CD4-positive, alpha-beta T cell treated with Interleukin-17A for 1 hour (primary cell): ENCODE measurements at regions not wholly inside any gene's neighbourhood (a gene's known extent, or its start where the extent isn't known, plus 50 kb on each side); places are given as distances from the start of the nearest gene placed in this dataset.

Source experiments
- DNase-seq: peaks from one replicate; pipeline ENCODE4 v3.0.0-alpha.2; 2020

DNA sequence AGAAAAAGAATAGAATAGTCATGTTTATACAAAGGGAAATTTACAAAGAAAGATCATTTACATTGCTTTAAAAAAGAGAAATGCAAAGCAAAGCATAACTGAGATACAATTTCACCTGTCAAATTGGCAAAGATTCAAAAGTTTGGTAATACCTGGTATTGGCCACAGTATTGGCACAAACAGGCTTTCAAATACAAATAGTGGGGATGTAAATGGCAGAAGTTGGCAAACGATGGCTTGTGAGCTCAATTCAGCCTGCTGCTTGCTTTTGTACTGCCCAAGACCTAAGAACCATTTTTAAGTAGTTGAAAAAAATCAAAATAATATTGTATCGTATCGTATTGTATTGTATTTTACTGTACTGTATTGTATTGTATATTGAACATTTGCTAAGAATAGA lies 194.5 kb upstream of the JAG1 start:
- DNase-seq = no peak

DNA sequence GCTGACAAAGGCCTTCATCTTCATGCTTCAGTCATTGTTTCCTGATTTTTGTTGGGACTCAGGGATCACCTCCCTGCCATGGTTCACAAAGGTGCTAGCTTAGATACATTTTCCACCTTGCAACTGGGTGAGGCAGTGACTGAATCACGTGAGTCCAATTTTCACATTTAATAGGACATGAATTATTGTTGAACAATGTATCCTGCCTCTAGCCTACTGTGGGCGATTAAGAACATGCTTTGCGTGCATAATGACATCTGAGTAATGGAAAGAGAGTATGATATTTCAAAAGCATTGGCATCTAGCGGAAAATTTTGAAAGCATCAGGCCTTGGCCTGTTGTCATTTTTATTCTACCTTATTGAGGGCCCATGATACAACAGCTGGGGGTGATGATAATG lies 199.2 kb upstream of the JAG1 start:
- DNase-seq = no peak

DNA sequence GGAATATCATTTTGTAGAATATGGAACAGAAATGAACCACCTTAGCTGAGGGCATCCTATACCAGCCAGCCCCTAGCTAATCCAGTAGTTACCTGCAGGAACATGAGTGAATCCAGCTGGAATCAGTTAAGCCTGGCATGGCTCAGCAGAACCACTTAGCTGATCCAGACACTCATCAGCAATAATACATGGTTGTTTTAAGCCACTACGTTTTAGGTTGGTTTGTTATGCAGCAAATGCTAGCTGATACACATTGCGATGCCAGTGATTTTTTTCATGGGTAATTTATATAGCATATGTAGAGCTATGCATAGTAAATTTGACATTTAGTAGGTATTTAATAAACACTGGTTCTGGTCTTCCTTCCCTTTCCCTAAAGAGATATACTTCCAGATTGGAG lies 201.9 kb upstream of the JAG1 start:
- DNase-seq = no peak

DNA sequence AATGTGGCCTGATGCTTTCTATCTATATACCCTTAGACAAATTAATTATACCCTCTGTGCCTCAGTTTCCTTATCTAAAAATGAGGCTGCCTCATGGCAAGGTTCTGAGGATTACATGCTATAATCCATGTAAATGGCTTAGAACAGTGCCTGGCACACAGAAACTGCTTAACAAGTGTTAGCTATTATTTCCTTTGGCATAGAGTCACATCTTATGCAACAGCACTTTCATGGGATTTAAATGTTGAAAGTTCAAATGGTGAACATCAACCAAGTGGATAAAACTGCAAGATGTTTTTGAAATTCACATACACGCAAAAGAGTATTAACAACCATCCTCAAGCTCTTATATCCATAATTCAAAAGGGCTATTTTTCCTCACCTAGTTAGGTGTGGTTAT lies 202.8 kb upstream of the JAG1 start:
- DNase-seq = no peak

DNA sequence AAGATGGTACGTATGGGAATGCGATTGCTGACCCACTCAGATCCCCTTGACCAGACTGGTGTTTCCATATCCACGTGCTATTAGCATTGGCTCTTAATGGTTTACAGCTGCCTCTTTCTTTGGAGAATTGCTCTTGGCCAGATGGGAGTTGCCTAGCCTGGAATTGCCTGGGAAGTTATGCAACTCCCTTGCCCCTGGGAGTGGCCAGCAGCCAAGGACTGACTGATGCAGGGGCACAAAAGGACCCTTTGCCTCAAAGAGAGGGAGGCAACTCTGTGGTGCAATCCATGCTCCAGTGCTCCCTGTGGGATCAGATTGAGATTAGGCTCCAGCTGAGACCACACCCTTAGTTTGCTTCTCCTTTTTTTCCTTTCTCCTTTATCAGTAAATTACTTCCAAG lies 203.5 kb upstream of the JAG1 start:
- DNase-seq = no peak

DNA sequence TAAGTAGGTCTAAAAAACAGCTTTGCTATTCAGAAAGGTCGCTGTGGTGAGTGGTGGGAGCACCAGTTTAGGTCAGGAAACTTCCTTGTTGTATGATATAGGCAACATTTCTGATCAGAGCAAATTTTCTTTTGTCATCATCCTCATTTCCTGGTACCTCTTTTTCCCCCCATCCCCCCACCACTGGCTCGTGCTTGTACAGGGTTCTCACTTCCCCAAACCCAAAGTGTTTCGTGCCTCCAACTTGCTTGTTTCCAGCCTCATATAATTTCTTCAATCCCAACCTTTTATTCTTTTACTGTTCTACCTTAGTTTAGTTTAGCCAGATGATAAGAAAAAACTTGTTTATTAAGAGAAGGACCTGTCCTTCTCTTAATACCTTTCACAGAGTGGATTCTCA lies 209.4 kb upstream of the JAG1 start:
- no peak for DNase-seq

DNA sequence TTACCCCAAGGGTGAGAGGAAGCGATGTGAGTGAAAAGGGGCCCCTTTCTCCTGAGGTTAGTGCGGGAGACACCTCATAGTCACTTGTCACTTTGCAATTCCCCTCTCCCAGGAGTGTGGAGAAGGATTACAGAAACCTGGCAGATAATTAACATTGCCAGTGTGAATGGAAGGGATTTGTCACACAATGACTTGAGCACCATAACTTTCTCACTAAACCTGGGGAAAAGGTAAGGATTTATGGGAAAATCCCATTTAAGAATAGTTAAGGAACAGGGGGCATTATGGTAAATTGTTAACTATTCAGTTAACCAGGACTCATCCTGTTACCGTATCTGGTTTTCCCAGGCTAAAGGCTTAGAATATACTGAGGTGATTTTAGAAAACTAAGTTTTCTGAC lies 219.5 kb upstream of the JAG1 start:
- no peak for DNase-seq

DNA sequence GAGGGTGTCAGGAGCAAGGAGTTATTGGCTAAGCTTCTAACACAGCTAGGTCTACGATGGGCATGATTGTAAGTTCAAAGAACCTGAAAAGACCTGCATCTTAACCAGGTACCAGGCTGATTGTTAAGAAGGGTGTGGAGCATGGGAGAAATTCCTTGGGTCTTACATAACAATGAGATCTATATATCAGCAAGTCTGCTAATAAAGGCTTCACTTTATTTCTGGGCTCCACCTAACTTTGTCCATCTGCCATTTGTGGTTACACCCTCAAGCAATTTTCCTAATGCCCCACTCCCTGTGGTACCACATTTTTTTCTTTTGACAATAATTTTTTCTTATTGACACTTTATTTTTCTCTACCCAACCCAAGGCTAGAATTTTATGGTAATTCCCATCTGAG lies 223.5 kb upstream of the JAG1 start:
- no peak for DNase-seq

DNA sequence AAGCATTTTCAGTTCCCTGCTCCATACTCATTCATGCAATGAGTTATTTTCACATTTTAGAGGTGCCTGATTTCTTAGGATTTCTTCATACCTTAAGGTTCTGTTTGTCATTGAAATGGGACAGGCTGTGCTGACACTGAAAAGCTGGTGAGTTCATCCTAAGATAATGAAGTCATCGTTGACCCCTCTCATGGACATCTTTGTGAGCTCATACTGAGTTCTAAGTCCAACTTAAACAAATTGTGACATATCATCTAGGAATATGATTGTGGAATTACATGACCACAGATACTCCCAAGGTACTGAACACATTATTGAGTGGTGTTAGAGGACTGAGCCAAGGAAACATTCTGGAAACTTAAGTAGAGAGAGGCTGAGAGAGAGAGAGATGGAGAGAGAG lies 224.8 kb upstream of the JAG1 start:
- no peak for DNase-seq

DNA sequence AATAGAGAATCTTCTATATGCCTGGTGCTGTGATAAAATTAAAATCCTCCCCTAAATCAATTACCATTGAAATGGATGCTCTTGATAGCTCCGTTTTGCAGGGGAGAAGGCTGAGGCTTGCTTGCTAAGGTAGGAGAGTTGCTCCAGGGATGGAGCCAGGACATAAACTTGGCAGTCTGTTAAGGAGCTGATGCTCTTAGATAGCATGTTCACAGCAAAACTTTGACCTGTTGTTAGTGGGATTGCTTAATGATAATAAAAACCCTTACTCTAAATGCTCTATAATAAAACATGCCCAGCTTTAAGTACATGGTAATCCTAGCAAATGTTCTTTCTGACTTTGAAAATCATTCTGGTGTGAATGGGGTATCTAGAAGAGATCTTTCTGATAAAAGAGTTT lies 228.4 kb upstream of the JAG1 start:
- no peak for DNase-seq

DNA sequence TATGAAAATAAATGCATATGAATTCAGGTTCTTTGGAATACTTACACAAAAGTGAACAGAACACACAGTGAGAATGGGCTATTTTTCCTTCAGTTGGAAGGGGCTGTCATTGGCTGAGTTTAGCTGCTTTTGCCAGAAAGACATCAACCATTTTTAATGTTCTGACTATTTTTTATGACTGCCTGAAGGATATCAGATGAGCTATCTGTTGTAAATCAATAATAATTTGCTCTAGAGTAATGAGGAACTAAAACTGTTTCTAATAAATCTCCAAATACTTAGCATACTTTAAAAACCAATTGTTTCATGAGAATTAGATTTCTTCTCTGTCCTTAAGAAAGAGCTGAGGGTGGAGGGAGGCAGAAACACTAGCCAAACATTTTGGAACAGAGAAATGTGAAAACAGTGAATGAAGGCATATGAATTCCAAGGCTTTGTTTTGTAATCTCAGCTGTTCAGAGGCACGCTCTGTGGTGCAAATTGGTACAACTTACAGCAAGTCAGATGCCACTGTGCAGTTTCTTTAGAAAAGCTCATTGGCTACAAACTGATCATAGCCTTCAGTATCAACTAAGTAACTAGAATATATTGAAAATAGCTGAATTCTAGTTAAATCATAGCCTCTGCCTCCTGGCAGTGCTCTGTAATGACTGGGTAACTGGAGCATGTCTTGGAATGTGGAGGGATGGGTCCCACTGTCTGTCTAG lies 228.9 kb upstream of the JAG1 start:
- DNase-seq = no peak

DNA sequence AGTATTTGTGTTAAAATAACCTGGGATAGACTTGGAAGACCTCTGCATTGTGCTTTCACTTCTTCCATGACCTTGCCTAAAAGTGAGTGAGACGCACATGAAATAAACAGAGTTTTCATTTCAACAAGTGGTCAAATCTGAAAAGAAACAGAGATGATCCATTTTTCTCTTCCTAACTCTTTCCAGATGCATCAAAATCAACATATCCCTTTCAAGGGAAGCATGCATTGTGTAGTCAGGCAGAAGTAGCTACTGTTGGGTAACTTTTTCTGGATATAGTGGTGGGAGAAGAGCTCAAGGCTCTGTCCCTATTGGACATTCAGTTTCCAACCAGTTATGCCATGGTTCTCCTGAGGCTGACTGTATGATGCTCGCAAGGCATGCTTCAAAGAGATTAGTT lies 233.0 kb upstream of the JAG1 start:
- no peak for DNase-seq

DNA sequence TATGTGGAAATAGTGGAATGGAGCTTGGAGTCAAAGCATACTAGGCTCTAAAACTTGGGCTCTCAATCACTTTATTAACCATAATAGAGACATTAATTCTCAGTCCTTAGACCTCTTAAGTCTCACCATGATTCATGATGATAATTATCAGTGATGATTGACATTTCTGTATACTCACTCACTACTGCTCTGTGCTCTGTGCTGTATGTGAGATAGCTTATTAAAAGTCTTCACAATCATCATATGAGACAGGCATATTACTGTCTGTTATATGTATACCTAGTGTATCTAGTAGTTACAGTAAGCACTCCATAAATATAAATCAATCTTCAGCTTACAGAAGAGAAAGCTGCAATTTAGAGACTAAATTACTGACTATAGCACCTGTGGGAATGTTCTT lies 236.0 kb upstream of the JAG1 start:
- no peak for DNase-seq

DNA sequence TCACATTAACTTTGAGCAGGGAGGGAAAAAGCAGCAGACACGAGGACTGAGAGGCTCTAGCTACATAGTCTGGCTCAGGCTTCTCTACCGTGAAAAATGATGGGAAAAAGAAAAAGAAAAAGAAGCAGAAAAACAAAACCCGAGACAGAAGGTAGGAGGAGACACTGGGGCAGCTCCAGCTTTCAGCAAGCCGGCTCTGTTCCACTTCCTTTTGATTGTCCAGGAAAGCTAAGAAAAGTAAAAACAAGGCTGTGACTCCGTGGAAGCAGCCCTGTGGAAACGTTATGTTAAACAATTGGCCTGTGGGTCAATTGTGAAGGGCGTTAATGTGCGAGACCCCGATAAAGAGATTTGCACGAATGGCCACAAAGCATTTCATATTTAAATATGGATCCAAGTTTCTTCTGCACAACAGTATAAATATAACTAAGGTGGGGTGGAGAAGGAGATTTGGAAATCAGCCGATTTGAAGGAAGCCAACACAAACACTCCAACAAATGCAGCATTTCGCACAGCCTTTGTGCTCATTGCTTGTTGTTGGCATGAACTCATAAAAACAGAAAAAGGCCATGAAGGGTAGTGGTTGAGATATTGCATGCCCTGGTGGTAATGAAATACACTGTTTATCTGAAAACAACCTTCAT lies 236.9 kb upstream of the JAG1 start:
- DNase-seq = no peak

DNA sequence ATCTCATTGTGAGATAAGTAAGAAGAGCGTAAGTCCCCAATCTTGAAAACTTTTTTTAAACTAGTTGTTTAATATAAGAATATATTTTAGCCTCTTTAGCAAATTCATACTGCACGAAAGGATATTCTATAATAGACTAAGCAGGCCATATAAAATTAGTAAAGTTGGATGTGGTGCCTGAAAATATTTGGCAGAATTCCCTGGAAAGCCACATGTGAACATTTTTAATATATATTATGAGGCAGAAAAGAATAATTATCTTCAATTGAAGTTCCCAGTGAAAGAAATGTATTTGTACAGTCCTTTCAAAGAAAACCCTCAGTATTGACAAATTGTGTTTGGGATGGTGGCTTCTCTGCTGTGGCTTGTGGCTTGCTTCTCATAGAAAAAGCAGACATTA lies 237.5 kb upstream of the JAG1 start:
- no peak for DNase-seq

DNA sequence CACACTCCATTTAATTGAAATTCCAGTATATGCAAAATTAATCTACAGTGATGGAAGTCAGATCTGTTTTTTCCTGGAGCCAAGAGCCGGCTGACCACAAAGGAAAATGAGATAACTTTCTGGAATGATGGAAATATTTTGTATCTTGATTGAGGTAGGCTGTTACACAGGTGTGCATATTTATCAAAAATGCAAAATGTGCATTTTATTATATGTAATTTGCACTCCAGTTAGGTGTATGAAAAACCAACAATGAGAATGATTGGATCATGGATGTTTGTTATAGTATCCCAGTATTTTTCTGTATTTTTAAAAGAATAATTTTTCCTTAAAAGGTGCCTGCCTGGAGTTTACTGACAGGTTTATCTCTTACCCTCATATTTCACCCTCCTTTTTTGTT lies 242.0 kb upstream of the JAG1 start:
- DNase-seq = no peak

DNA sequence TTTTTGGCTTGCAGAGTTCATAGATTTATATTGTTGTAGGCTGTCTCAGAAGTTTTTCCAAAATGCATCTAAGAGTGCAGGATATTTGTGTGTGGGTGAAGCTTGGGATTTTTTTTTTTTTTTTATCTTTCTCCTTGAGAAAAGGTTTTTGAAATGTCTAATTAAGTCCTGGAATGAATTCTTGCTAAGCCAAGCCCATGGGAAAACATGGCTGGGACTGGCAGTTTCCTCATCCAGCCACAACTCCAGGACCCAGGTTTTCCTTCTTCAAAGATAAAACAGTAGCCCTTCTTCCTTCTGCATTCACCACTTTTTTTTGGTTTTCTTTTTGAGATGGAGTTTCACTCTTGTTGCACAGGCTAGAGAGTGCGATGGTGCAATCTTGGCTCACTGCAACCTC lies 242.5 kb upstream of the JAG1 start:
- no peak for DNase-seq

DNA sequence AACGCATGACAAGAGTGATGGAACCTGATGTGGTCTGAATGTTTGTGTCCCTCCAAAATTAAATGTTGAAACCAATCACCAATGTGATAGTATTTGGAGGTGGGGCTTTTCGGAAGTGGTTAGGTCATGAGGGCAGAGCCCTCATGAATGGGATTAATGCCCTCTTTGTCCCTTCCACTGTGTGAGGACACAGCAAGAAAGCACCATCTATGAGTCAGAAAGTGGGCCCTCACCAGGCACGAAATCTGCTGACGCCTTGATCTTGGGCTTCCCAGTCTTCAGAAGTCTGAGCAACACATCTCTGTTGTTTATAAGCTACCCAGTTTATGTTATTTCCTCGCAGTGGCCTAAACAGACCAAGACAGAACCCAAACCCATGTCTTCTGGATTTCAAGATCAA lies 244.0 kb upstream of the JAG1 start:
- DNase-seq = no peak

DNA sequence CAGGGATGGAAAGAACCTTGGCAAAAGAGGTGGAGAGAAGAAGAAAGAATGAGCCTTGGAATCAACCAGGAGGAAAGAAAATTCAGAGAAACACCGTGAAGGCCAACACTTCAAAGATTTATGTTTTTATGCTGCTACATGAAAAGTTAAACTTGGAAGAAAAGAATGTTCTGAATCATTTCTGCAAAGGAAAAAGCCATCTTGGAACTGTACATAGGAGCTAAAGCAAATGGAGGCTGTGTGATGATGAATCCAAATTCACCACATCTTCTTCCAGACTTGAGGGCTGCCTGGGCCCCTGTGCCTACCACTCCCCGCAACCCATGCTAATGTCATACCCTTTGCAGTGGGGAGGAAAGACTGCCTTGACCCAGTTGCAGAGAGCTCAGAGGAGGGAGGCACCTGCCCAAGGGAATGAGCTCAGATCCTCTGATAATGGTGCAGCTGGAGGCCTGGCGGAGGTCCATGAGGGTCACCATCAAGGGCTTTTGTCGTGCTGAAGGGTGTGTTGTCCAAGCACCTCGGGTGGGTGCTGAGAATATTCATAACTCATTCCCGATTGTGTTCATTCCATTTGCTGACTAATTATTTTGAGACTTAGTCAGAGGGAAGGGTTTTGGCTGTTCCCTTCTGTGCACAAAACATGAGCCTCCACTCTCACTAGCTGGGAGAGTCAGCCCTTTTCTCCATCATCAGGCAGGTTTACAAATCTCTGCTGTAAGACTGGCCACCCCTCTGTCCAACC lies 245.8 kb upstream of the JAG1 start:
- DNase-seq = no peak

DNA sequence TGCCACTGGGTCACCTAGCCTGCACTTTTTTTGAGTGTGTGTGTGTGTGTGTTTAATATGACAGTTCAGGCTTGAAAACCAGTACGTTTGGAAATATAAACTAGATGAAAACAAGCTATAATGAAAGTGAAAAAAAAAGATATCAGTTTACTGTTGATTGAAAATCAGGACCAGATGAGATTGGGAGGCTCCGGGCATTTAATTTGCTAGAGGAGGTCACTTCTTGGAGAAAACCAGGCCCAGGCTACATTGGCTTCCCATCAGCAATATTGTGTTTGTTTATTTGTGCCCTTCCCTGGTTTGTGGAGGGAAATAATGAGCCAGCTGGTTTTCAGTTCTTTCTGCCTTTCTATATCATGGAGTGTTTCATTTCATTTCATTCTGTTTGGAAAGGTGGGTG lies 246.6 kb upstream of the JAG1 start:
- no peak for DNase-seq

DNA sequence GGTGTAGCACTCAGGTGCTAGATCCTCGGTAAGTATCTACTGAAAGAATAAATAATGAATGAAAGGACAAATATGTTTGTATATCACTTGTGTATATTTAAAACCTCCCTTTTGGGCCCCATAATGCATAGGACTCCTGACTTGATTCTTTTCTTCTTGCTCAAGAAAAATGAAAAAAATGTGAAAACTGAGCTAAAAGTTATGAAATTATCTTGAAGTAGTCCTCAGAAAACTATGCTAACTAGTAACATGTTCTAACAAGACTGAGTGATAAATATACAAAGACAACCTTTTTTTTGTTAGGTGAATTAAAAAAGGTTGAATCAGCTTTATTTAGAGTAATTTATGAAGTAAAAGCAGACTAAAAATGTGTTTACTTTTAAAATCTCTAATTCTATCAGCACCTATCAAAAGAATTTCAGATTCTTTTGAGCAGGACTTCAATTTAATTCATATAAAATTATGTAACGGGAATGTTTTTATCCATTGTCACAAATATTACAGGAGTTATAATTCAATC lies 247.8 kb upstream of the JAG1 start:
- no peak for DNase-seq

DNA sequence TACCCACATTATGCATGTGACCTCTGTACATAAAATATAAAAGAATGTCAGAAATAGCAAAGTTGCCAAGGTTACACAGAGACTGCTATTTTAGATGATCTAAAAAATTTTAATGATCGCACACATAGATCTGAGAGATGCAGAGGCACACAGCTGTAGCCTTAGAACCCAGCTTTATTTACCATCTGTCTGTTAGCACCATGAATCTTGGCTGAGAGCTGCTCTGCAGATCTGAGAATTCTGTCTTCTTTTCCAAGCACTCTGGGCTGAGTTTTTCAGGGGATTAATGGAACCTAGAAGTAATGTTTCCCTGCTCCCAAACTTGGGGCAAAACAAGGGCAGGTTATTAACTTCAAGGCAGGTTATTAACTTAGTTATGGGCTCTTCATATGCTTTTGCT lies 248.7 kb upstream of the JAG1 start:
- DNase-seq = no peak

DNA sequence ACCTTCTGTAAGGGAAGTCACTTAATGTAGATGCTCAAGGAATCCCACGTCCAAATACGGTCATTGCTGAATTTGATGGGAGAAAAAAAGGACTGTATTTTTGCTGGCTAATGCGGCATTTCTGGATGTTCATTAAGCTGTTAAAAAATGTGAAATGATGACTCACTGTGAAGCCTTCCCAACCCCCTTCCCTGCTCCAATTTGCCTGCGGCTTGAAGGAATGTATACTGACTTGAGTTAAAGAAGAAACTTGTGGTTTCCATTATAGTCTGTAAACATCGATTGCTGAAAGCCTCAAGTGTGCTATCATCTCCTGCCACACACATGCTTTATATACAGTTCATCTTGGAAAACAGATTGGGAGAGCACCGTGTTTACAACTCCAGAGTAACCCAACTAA lies 249.1 kb upstream of the JAG1 start:
- no peak for DNase-seq

DNA sequence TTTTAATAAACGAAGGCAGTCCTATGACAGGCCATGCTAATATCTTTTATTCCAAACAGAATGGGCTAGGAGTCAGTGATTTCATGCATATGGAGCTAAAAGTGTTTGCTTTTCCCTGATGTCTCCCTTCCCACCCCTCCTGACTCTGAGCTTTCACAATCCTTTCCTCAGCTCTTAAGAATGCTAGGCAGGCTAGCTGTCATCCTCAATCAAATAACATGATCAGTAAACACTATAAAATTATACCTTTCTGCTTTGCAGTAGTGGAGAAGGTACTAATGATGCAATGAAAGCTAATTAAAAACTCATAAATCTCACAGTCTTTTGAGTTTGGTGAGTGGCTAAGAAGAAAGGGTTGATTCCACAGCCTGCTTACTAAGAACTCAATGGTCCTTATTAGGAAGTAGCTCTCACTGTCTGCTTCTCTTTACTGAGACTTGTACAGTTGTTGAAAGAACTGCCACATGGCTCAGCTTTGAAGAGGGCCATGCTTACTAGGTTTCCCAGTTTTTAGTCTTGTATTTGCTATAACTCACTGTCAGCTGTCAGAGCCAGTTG lies 250.9 kb upstream of the JAG1 start:
- DNase-seq = no peak
